Liver (tissue), 8 donors: ENCODE measurements at regions not wholly inside any gene's neighbourhood (a gene's known extent, or its start where the extent isn't known, plus 50 kb on each side); places are given as distances from the start of the nearest gene placed in this dataset.

Experiments used
- DNase-seq: peaks from one replicate; pipeline ENCODE4 v3.0.0-alpha.2; 2017; ENCODE audit warnings: low spot score
- H3K27ac ChIP-seq, 2 donors: one replicate each; pipeline ENCODE4 v1.7.0; 2013; ENCODE audit warnings: inconsistent platforms in 2 of 2, low read length in 2 of 2, control low read depth in 1 of 2, low read depth in 1 of 2, mild to moderate bottlenecking in 1 of 2
- H3K27me3 ChIP-seq, 4 donors: one replicate each; pipeline versions ENCODE4 v1.6.1 to v1.7.0; 2013; ENCODE audit warnings: low read length in 3 of 4, inconsistent platforms in 1 of 4, mild to moderate bottlenecking in 1 of 4, moderate library complexity in 1 of 4; ENCODE audit not compliant: control insufficient read depth in 4 of 4, insufficient read depth in 4 of 4
- H3K36me3 ChIP-seq, 4 donors: one replicate each; pipeline versions ENCODE4 v1.6.1 to v1.7.0; 2013; ENCODE audit warnings: low read length in 3 of 4, mild to moderate bottlenecking in 3 of 4, low read depth in 1 of 4, moderate library complexity in 1 of 4; ENCODE audit not compliant: control insufficient read depth in 4 of 4, insufficient read depth in 3 of 4
- H3K4me1 ChIP-seq, 4 donors: one replicate each; pipeline versions ENCODE4 v1.6.1 to v1.7.0; 2013; ENCODE audit warnings: low read length in 3 of 4, mild to moderate bottlenecking in 3 of 4, moderate library complexity in 1 of 4; ENCODE audit not compliant: control insufficient read depth in 4 of 4, insufficient read depth in 4 of 4
- H3K4me3 ChIP-seq, 3 donors: one replicate each; pipeline versions ENCODE4 v1.6.1 to v1.7.0; 2013; ENCODE audit warnings: low read length in 3 of 3, control low read depth in 1 of 3, low read depth in 1 of 3, mild to moderate bottlenecking in 1 of 3
- H3K9ac ChIP-seq, 2 donors: one replicate each; pipeline ENCODE4 v1.7.0; 2013; ENCODE audit warnings: low read length in 2 of 2, mild to moderate bottlenecking in 2 of 2, moderate library complexity in 2 of 2, control low read depth in 1 of 2, low read depth in 1 of 2
- H3K9me3 ChIP-seq, 4 donors: one replicate each; pipeline versions ENCODE4 v1.6.1 to v1.7.0; 2013; ENCODE audit warnings: low read length in 3 of 4; ENCODE audit not compliant: control insufficient read depth in 4 of 4
- EGR1 ChIP-seq, 2 donors: IDR thresholded peaks; 2 replicates each; pipeline ENCODE4 v1.6.1; 2016 to 2018; ENCODE audit warnings: antibody characterized with exemption in 2 of 2, low read depth in 2 of 2
- FOXA1 ChIP-seq: IDR thresholded peaks from 2 replicates; pipeline ENCODE4 v1.6.1; 2016; ENCODE audit warnings: antibody characterized with exemption
- FOXA2 ChIP-seq: IDR thresholded peaks from 2 replicates; pipeline ENCODE4 v1.6.1; 2016; ENCODE audit warnings: antibody characterized with exemption
- GABPA ChIP-seq, 2 donors: IDR thresholded peaks in 1 of 2; conservative IDR thresholded peaks in 1 of 2; 2 replicates each; pipeline ENCODE4 v1.6.1; 2016; ENCODE audit warnings: antibody characterized with exemption in 2 of 2, mild to moderate bottlenecking in 1 of 2, moderate library complexity in 1 of 2
- HNF4A ChIP-seq, 2 donors: conservative IDR thresholded peaks; 2 replicates each; pipeline ENCODE4 v1.6.1; 2016; ENCODE audit warnings: antibody characterized with exemption in 2 of 2, mild to moderate bottlenecking in 2 of 2
- HNF4G ChIP-seq: IDR thresholded peaks from 2 replicates; pipeline ENCODE4 v1.6.1; 2016; ENCODE audit warnings: antibody characterized with exemption
- JUND ChIP-seq, 2 donors: IDR thresholded peaks; 2 replicates each; pipeline ENCODE4 v1.6.1; 2016; ENCODE audit warnings: antibody characterized with exemption in 2 of 2
- NR2F2 ChIP-seq: IDR thresholded peaks from 2 replicates; pipeline ENCODE4 v1.6.1; 2016; ENCODE audit warnings: antibody characterized with exemption
- RAD21 ChIP-seq, 2 donors: IDR thresholded peaks; 2 replicates each; pipeline ENCODE4 v1.6.1; 2016; ENCODE audit warnings: antibody characterized with exemption in 2 of 2, mild to moderate bottlenecking in 2 of 2
- SP1 ChIP-seq: IDR thresholded peaks from 2 replicates; pipeline ENCODE4 v1.6.1; 2018; ENCODE audit warnings: antibody characterized with exemption, mild to moderate bottlenecking
- TAF1 ChIP-seq: conservative IDR thresholded peaks from 2 replicates; pipeline ENCODE4 v1.6.1; 2016; ENCODE audit warnings: antibody characterized with exemption, mild to moderate bottlenecking
- YY1 ChIP-seq: IDR thresholded peaks from 2 replicates; pipeline ENCODE4 v1.6.1; 2016; ENCODE audit warnings: antibody characterized with exemption, mild to moderate bottlenecking
- WGBS: extraction: QIAGEN DNeasy Blood & Tissue Kit; methylation state at CpG from one replicate; pipeline ENCODE4 v1.1.7; 2013; 5-methylcytosine and 5-hydroxymethylcytosine counted together
- TF ChIP-seq, protein P1 (sequence below): IDR thresholded peaks from 2 replicates; pipeline ENCODE4 v1.6.1; 2016; ENCODE audit warnings: antibody characterized with exemption, mild to moderate bottlenecking
- TF ChIP-seq, protein P2 (sequence below): IDR thresholded peaks from 2 replicates; pipeline ENCODE4 v1.6.1; 2016; ENCODE audit warnings: antibody characterized with exemption
- TF ChIP-seq, protein P3 (sequence below): IDR thresholded peaks from 2 replicates; pipeline ENCODE4 v1.6.1; 2016; ENCODE audit warnings: antibody characterized with exemption
- TF ChIP-seq, protein P4 (sequence below): IDR thresholded peaks from 2 replicates; pipeline ENCODE4 v1.6.1; 2016; ENCODE audit warnings: antibody characterized with exemption
- TF ChIP-seq, protein P5 (sequence below): fragments of 150-350 bp; IDR thresholded peaks from 2 replicates; pipeline ENCODE4 v1.5.1; 2017; ENCODE audit warnings: improper control_type of control experiment, low read depth, low read length; ENCODE audit not compliant: missing input control
- donor health status: healthy.
- donor health status: healthy.
- donor health status: healthy.
- donor health status: healthy.
- donor health status: healthy.

DNA sequence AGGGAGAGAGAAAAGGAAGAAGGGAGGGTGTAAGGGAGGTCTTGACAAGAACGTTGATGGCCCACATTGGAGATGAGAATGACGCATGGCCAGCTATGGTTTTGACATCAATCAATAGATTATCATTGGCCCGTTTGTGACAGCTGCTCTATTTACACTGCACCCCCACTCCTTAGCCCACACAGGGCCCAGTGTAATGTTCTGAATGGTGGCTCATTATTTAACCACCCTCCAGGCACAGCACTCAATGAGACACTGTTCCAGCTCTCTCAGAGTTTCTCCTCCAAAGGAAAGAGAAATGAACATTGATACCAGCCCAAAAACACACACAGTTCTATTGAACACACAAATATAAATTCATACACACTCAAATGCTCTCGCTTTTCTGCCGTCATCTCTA is 173.0 kb upstream of the IPO5 start (continued):
- TF ChIP-seq, protein P1, sequence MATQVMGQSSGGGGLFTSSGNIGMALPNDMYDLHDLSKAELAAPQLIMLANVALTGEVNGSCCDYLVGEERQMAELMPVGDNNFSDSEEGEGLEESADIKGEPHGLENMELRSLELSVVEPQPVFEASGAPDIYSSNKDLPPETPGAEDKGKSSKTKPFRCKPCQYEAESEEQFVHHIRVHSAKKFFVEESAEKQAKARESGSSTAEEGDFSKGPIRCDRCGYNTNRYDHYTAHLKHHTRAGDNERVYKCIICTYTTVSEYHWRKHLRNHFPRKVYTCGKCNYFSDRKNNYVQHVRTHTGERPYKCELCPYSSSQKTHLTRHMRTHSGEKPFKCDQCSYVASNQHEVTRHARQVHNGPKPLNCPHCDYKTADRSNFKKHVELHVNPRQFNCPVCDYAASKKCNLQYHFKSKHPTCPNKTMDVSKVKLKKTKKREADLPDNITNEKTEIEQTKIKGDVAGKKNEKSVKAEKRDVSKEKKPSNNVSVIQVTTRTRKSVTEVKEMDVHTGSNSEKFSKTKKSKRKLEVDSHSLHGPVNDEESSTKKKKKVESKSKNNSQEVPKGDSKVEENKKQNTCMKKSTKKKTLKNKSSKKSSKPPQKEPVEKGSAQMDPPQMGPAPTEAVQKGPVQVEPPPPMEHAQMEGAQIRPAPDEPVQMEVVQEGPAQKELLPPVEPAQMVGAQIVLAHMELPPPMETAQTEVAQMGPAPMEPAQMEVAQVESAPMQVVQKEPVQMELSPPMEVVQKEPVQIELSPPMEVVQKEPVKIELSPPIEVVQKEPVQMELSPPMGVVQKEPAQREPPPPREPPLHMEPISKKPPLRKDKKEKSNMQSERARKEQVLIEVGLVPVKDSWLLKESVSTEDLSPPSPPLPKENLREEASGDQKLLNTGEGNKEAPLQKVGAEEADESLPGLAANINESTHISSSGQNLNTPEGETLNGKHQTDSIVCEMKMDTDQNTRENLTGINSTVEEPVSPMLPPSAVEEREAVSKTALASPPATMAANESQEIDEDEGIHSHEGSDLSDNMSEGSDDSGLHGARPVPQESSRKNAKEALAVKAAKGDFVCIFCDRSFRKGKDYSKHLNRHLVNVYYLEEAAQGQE, result no peak
- TF ChIP-seq FOXA2 (no peak), FOXA1 (no peak), RAD21 (IDR thresholded peaks at IDR 0.05) (no peak)

DNA sequence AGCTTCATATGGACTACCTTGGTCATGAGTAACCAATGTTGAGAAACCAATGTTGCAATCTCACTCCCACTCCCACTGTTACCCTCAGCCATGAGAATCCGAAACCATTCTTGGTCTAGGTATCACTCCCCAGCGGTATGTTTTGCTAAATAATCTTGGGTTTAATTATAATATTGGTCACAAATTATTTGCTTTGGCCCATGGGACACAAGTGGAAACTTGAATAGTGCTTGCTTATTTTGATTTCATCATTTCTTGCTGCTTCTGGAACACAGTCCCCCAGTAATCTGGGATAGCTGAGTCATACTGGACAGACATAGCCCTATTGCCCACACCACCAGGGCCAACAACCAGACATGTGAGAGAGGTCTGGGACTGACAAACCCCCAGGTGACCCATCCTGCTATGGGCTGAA is 171.6 kb upstream of the IPO5 start:
- no peaks in the 10 kb centered on the region for H3K4me1 ChIP-seq
- no peak overlapping the region for H3K27ac ChIP-seq
- no peak for DNase-seq
- H3K9me3 ChIP-seq, result peaks cover 0 to 7% (median 2%) of the 10 kb centered on the region in 4 donors
- no peak overlapping the region for H3K4me3 ChIP-seq
- H3K9ac ChIP-seq, result no peak overlapping the region
- 90% methylated on average over 2 of the region's 2 CpGs for WGBS
- TF ChIP-seq GABPA (IDR thresholded peaks at IDR 0.05 in 1 of 2, conservative IDR thresholded peaks at IDR 0.05 in 1 of 2), result no peak
- TF ChIP-seq FOXA1, result no peak
- TF ChIP-seq HNF4A (conservative IDR thresholded peaks at IDR 0.05), result no peak
- TF ChIP-seq JUND (IDR thresholded peaks at IDR 0.05), result no peak
- no peak for TF ChIP-seq YY1
- TF ChIP-seq, protein P2, sequence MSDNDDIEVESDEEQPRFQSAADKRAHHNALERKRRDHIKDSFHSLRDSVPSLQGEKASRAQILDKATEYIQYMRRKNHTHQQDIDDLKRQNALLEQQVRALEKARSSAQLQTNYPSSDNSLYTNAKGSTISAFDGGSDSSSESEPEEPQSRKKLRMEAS, result no peak
- TF ChIP-seq, protein P3, sequence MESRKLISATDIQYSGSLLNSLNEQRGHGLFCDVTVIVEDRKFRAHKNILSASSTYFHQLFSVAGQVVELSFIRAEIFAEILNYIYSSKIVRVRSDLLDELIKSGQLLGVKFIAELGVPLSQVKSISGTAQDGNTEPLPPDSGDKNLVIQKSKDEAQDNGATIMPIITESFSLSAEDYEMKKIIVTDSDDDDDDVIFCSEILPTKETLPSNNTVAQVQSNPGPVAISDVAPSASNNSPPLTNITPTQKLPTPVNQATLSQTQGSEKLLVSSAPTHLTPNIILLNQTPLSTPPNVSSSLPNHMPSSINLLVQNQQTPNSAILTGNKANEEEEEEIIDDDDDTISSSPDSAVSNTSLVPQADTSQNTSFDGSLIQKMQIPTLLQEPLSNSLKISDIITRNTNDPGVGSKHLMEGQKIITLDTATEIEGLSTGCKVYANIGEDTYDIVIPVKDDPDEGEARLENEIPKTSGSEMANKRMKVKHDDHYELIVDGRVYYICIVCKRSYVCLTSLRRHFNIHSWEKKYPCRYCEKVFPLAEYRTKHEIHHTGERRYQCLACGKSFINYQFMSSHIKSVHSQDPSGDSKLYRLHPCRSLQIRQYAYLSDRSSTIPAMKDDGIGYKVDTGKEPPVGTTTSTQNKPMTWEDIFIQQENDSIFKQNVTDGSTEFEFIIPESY, result no peak
- TF ChIP-seq, protein P4, sequence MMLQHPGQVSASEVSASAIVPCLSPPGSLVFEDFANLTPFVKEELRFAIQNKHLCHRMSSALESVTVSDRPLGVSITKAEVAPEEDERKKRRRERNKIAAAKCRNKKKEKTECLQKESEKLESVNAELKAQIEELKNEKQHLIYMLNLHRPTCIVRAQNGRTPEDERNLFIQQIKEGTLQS, result no peak
- no peak for TF ChIP-seq EGR1 (IDR thresholded peaks at IDR 0.05; ENCODE audit: low read depth in 2 of 2)
- TF ChIP-seq, protein P5, sequence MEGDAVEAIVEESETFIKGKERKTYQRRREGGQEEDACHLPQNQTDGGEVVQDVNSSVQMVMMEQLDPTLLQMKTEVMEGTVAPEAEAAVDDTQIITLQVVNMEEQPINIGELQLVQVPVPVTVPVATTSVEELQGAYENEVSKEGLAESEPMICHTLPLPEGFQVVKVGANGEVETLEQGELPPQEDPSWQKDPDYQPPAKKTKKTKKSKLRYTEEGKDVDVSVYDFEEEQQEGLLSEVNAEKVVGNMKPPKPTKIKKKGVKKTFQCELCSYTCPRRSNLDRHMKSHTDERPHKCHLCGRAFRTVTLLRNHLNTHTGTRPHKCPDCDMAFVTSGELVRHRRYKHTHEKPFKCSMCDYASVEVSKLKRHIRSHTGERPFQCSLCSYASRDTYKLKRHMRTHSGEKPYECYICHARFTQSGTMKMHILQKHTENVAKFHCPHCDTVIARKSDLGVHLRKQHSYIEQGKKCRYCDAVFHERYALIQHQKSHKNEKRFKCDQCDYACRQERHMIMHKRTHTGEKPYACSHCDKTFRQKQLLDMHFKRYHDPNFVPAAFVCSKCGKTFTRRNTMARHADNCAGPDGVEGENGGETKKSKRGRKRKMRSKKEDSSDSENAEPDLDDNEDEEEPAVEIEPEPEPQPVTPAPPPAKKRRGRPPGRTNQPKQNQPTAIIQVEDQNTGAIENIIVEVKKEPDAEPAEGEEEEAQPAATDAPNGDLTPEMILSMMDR, result no peak
- TF ChIP-seq NR2F2, result no peak
- TF ChIP-seq, protein P1, result no peak
- TF ChIP-seq HNF4G, result no peak
- TF ChIP-seq TAF1, result no peak
- TF ChIP-seq FOXA2, result no peak
- no peak for TF ChIP-seq SP1
- H3K36me3 ChIP-seq, result no peaks in the 10 kb centered on the region
- H3K27me3 ChIP-seq, result no peaks in the 10 kb centered on the region
